Activated naive CD8-positive, alpha-beta T cell treated with anti-CD3 and anti-CD28 coated beads, Interleukin-2, amount 10 ng/mL, durations not matched to agents 7 days and 5 days (primary cell): ENCODE measurements at regions not wholly inside any gene's neighbourhood (a gene's known extent, or its start where the extent isn't known, plus 50 kb on each side); places are given as distances from the start of the nearest gene placed in this dataset.

Experiments used
- ATAC-seq: fragments of 150-1000 bp; cut with Tn5 transposase; one replicate; pipeline ENCODE4 v1.10.0; 2021; ENCODE audit warnings: low read depth, moderate library complexity
- POLR2A ChIA-PET: fragments of 350-600 bp; sonication (Branson Sonifier 250); formaldehyde crosslinking; loops from one replicate; lab custom pipeline; 2021; ENCODE audit warnings: antibody characterized with exemption; lab: Charles Lee
- DNase-seq: peaks from one replicate; pipeline ENCODE4 v3.0.0; 2021
- H3K27ac Mint-ChIP-seq: one replicate; pipeline ENCODE4 v1.8.0; 2022; ENCODE audit warnings: mild to moderate bottlenecking, mixed read lengths
- H3K27me3 Mint-ChIP-seq: one replicate; pipeline ENCODE4 v1.8.0; 2022; ENCODE audit warnings: mild to moderate bottlenecking, moderate library complexity, mixed read lengths
- H3K36me3 Mint-ChIP-seq: one replicate; pipeline ENCODE4 v1.8.0; 2021; ENCODE audit warnings: mild to moderate bottlenecking, mixed read lengths
- H3K4me1 Mint-ChIP-seq: one replicate; pipeline ENCODE4 v1.8.0; 2021; ENCODE audit warnings: mixed read lengths
- H3K4me3 Mint-ChIP-seq: one replicate; pipeline ENCODE4 v1.8.0; 2022; ENCODE audit warnings: mild to moderate bottlenecking, moderate library complexity, mixed read lengths
- H3K9me3 Mint-ChIP-seq: one replicate; pipeline ENCODE4 v1.8.0; 2021; ENCODE audit warnings: mixed read lengths

DNA sequence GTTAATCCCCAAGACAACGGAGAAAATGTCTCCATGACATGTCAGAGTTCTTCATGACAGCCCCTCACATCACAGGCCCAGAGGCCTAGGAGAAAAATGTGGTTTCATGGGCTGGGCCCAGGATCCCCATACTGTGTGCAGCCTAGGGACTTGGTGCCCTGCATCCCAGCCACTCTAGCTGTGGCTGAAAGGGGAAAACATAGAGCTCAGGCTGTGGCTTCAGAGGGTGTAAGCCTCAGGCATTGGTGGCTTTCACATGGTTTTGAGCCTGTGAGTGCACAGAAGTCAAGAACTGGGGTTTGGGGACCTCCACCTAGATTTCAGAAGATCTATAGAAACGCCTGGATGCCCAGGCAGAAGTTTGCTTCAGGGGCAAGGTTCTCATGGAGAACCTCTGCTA lies 122.8 kb downstream of the FHL5 start:
- no peak overlapping the region for H3K4me3 Mint-ChIP-seq
- peaks cover 2% of the 10 kb centered on the region for H3K27me3 Mint-ChIP-seq
- H3K36me3 Mint-ChIP-seq, result no peaks in the 10 kb centered on the region
- H3K27ac Mint-ChIP-seq, result no peak overlapping the region
- ATAC-seq, result no peak
- DNase-seq, result no peak
- H3K4me1 Mint-ChIP-seq, result no peaks in the 10 kb centered on the region
- peaks cover 6% of the 10 kb centered on the region for H3K9me3 Mint-ChIP-seq
- POLR2A ChIA-PET, result no interaction called here

DNA sequence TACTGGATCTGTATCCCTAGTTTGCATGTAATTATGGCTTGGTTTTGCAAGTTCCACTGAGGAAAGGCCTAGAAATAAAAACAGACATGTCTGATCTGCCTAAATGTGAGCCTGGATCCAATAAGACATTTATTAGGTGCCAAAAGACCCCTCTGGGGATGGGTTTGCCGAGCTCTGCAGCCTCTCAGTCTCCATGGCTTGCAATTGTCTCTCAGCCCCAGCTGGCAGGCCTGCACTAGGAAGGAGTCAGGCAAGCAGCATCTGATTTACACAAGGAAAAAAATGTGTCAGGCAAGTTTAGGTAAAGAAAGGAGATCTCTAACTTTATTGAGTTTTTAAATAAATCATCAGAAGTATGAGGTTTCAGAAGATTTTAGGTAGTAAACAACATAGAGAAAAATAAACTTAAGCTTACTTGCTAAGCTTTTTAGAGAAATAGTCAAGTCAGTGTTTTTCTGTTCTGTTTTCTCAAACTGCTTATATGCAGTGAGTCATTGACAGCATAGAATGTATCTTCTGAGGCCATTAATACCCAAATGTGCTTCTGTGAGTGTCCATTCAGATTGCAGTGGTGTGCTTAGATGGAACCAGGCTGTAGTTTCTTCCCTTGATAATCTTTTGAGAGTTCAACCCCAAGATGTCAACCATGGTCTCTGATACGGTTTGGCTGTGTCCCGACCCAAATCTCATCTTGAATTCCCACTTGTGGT lies 121.0 kb downstream of the FHL5 start:
- Mint-ChIP-seq H3K36me3 (no peaks in the 10 kb centered on the region), H3K4me1 (no peaks in the 10 kb centered on the region), H3K27ac (no peak overlapping the region), H3K4me3 (no peak overlapping the region), H3K9me3 (peaks cover 7% of the 10 kb centered on the region), H3K27me3 (peaks cover 2% of the 10 kb centered on the region)
- POLR2A ChIA-PET, result no interaction called here
- DNase-seq (no peak), ATAC-seq (no peak)

DNA sequence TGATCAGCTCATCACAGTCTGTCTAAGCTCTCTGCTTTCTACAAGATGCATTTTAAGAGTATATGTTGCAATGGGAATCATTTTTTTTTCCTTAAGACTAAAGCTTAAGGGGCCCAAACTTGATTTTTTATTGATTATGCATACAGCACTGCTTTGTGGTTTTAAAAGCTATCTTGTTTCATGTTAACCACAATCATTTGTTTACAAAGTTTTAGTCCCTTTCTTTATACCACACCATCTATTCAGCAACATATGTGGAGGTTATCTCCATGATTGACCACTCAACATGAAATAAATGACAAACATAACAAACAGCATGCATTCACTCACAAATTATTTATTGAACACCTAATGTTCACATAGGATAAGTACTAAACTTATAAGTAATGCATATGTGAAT lies 119.1 kb downstream of the FHL5 start:
- Mint-ChIP-seq H3K27me3 (peaks cover 2% of the 10 kb centered on the region), H3K4me1 (no peaks in the 10 kb centered on the region), H3K27ac (no peak overlapping the region), H3K4me3 (no peak overlapping the region), H3K36me3 (no peaks in the 10 kb centered on the region), H3K9me3 (peaks cover 6% of the 10 kb centered on the region)
- POLR2A ChIA-PET, result no interaction called here
- DNase-seq, result no peak
- ATAC-seq, result no peak

DNA sequence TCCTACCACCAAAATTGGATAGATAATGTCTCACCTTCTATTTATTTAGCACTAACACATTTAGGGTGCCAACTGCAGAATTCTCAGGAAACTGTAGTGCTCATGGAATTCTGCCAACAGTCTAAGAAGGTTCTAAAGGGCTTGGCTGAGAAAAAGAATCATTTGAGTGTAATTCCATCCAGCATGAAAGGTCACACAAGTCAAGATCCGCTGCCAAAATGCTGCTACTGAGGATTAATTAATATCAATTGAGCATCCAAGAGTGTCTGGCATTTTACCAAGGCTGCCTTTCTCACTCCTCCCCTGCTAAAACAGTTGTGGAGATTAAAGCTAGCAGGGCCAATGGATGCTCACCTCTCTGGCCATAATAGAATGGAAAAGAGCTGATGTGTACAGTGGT lies 112.7 kb downstream of the FHL5 start:
- Mint-ChIP-seq H3K27me3 (peaks cover 9% of the 10 kb centered on the region), H3K4me3 (no peak overlapping the region), H3K36me3 (no peaks in the 10 kb centered on the region), H3K9me3 (peaks cover 3% of the 10 kb centered on the region), H3K27ac (no peak overlapping the region), H3K4me1 (no peaks in the 10 kb centered on the region)
- no peak for ATAC-seq
- POLR2A ChIA-PET, result no interaction called here
- DNase-seq, result no peak
